Stimulated activated CD8-positive, alpha-beta memory T cell treated with anti-CD3 and anti-CD28 coated beads, Interleukin-4, amount 100 ng/mL, for 48 hours (primary cell): ENCODE measurements at regions not wholly inside any gene's neighbourhood (a gene's known extent, or its start where the extent isn't known, plus 50 kb on each side); places are given as distances from the start of the nearest gene placed in this dataset.

ENCODE experiments used
- DNase-seq: peaks from one replicate; pipeline ENCODE4 v3.0.0-alpha.2; 2020

DNA sequence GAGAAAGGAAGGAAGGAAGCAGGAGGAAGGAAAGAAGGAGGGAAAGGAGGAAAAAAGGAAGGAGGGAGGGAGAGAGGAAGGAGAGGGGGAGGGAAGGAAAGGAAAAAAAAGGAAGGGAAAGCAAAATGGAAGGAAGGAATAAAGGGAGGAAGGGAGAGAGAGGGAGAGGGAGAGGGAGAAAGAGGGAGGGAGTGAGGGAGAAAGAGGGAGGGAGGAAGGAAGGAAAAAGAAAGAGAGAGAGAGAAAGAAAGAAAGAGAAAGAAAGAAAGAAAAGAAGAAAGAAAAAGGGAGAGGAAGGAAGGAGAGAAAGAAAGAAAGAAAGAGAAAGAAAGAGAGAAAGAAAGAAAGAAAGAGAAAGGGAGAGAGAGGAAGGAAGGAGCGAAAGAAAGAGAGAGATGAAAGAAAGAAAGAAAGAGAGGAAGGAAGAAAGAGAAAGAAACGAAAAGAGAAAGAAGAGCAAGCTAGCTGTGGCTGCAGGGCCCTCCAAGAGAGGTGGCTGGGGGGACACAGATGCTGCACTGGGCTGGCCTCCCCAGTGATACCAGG, 472.4 kb upstream of the MGMT start:
- no peak for DNase-seq

DNA sequence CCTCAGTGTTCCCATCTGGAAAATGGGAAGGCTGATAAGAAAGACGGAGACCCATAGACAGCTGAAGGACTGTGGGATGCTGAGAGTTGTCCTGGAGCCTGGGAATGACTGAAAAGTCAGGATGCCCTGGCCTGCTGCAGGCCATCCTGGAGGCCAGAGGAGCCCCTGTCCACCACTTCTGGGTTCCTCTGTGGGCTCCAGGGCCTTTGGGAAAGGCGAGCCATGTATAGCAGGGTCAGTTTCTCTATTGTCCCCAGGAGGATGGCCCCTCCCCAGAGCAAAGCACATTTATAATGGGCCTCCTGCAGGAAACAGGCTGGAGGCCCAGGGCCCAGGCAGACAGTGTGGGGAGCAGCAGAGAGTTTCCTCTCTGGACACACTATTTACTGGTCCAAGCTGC, 471.4 kb upstream of the MGMT start:
- no peak for DNase-seq

DNA sequence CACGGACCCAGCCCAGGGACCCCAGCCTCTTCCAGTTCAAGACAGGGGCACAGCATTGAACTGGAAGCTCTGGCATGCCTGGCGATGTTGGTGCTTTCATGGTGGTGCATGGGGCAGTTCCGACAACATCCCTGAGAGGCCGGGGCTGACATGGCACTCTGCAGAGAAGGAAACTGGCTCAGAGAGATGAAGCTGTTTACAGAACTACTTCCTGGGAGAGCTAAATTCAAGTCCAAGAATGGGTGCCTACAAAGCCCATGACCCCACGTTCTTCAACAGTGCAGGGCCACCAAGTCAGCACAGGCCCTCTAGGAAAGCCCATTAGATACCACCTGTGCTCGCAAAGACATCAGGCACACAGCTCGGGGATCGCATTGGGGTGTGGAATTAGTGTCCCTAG, 470.9 kb upstream of the MGMT start:
- no peak for DNase-seq

DNA sequence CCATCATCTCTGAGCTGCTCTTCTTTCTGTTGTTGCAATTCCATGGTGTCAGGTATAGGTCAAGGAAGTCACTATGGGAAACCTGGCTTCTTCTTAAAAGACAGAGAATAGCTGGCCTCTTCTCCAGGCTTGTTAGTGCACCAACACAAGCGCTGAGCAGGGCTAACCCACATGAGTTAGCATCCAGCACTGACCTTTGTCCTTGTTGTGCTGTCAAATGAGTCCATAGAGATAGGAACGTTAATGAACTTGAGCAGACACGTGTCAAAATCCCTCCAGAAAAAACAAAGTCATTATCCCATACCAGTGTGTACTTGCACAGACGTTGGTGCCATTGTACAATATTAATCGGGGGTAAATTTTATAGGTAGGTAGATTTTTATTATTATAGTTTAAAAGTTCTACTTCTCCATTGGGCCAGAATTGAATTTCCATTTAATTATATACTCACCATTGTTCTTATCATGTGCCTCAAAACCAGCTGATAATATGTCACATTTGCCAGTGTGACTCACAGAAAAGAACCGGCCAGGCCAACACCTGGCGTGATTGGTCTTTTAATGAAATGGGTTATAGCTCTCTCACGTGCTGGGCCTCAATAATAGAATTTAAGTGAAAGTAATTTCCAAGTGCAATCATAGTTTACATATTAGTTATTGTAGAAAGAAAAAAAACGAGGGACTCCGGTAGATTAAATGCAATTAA, 468.8 kb upstream of the MGMT start:
- no peak for DNase-seq

DNA sequence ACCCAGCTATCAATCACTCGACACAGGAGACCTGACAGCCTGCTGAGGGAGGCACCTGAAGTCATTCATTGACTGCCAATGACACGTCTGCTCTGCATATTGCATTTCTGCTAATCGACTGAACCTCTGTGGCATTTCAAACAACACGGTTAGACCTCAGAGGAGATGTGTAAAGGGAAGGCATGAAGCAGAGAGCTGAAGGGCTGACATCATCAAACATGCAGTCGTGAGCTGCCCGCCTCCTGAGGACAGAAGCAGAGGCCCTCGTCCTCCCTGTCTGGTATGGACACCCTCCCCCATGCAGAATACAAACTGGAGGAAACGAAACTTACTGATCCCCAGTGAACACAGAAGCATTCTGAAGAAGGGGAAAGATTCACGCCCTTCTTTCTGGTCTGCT, 462.6 kb upstream of the MGMT start:
- no peak for DNase-seq

DNA sequence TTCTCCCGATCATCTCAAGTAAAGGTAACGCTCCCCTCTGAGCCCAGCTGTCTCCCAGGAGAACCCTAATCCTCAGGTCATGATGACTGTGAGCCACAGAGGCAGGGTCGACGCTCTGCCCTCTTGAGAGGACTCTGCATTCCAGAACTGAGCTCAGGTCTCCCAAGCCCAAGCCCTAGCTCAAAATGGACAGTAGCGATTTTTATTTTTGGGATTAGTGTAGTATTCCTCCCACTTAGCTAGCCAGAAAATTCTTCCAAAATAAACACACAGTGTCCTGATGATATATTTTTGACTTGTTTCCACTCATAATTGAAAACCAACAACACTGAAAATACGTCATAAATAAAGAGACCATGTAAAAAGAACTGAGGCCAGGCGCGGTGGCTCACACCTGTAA, 462.0 kb upstream of the MGMT start:
- no peak for DNase-seq

DNA sequence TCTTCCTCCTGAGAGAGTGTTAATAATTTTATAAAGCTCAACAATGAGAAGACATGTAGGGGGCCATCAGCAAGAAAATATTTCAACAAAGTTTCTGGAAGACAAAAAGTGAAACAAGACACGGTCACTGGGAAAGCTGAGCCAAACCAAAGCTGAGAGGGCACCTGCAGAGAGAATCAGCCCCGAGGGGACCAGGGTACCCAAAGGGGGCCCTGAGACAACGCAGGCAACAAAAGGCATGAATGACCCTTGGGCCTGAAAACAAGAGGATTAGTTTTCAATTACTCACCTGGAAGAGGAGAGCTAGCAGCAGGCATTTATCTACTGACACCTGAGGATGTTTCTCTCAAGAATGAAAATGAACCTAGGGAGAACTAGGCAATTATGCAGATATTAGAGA, 461.2 kb upstream of the MGMT start:
- DNase-seq: no peak

DNA sequence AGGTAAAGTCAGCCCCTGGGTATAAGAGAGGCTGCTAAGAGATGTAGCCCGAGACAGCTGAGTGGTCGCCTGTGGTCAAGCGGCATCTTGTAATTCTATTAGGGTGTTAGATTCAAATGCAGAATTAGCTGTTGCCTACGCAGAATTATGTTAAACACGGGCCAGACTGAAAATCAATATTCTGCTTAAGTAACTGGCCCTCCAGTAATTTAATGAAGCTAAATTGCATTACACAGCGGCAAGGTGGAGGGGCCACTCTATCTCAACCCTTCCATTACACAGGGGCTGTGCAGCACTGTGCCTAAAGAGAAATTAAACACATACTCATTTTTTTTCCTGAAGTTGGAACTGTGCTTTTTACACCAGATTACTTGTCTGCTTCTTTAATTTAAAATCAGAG, 448.5 kb upstream of the MGMT start:
- no peak for DNase-seq

DNA sequence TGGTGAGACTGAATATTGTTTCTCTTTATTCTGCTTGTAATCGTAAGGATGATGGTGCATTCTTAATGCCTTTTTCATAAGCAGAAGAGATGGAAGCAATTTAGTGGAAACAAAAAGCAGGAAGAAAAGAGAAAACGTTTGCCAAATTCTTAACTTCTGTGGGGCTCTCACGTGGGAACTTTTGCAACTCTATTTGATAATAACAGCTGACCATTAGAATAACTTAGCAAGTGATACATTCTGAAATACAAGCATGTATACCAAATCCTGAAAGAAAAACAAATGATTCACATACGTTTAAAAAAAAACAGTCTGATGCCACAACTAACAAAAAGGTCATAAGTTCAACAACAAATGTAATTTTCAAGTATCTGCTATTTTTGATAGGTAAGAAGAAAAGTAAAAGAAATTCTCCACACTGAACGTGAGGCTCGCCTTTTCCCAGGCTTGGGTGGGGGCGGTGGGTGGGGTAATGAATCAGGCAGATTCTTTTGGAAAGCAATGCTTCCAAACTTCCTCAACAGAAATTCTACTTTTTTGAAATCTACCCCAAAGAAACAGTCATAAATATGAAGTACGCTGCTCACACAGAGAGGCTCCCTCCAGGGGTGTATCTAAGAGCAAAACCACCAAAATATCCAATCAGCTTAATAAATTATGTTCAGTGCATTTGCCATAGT, 446.2 kb upstream of the MGMT start:
- no peak for DNase-seq

DNA sequence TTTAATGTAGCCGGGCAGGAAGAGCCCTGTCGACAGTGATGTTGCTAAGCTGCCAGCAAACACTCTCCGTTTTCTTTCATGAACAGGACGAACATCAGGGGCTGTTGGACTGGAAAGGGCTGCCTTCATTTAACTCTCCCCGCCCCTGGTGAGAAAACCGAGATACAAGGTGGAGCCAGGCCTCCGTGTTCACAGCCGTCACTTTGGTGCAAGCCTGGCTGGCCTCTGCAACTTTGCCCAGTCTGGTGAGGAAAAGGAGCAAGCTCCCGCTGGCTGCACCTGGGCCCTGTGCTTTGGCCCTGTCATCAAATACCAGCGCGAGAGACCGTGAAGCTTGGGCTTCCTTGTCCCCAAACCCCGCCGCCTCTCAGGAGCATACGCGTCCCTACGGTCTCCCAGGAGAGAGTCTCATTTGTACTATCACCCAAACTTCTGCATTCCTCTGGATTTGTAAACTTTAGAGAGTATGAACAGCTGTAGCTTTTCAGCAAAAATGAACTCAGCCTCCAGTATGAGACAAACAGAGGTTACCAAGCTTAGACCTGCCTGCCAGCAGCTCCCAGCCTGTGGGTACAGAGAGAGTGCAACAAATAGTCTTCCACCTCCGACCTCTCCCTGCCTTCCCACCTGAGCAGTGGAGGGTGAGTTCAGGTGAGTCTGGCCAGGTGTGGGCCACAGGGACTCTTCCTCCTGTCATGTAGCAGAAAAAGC, 445.3 kb upstream of the MGMT start:
- DNase-seq: no peak

DNA sequence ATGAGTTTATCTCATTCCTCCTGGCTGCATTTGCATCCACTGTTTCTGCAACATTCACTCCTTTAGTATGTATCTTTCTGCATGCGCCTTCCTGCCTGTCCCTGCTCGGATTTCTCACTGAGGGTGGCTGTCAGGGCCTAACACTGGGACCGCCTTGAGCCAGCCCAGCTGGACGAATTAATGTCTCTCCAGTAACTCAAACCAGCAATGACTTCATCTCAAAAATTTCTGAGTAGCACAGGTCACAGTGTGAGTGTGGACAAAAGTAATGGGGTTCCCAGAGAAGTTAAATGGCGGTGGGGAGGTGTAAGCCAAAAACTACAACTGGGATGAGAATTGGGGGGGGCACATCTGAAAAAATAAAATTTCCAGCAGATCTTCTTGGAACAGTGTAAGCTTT, 444.0 kb upstream of the MGMT start:
- no peak for DNase-seq

DNA sequence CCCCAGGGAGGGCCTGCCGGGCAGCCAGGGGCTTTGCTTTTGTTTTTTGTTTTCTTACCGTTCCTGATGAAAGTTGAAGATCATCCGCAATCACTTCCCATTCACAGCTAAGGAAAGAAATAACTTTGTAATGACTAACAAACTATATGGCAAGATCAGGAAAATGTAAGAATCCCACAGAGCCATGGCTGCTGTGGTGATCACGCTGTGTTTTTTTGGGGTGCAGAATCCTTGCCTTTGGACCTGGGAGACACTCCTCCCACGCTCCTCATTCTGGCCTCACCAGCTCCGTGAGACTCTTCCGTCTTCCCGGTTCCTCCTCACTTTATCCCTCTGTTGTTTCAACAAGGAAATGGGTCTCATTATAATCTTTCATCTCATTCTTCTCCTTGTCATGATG, 443.0 kb upstream of the MGMT start:
- no peak for DNase-seq

DNA sequence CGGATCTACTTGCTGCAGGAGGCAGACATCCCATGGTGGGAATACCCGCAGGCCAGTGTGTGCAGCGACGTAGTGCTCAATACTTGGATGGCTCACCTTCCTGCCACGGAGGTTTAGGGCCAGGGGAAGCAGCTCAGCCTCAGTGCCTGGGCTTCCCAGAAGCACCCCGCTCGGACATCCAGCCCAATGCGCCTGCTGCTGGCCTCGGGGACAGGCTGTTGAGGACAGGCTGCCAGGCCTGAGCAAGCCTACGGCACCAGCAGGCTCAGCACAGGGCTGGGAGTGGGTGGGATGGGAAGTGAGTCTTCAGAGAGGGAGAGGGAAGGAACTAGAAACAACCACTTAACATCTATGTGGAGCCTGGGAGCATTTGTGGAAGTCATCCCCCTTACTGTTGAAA, 441.3 kb upstream of the MGMT start:
- no peak for DNase-seq

DNA sequence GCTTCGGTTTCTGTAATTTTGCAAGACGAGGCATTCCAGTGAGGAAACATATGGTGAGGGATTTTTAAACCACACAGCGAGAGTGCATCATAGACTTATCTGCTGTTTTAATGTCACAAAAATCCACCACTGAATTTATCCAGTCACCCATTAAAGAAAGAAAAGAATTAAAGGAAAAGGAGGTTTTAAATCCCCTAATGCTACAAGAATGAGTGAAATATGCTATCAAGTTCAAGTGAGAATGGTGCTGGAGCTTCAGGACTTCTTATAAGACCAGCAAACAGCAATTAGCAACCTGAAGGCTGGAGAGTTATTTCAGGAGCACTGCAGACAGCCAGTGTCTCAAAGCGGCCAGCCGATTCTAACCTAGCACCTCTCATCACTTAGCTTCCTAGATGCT, 439.1 kb upstream of the MGMT start:
- no peak for DNase-seq

DNA sequence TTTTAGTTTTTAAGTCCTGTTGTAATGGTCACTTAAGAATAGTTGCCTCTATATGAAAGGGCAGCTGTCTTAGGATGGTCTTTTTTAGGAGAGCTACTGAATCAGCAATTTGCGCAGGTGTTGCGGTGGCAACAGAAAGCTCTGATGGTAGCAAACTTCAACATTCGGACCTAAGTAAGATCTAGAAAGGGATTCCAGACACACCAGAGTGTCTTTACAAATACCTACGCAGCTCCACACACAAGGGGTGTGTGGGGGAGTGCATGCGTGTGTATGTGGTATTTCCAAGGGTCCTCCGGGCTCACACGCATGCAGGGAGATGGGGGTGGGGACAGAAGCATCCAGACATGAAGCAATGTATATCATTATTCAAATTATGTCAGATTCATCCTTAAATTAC, 438.6 kb upstream of the MGMT start:
- DNase-seq: no peak

DNA sequence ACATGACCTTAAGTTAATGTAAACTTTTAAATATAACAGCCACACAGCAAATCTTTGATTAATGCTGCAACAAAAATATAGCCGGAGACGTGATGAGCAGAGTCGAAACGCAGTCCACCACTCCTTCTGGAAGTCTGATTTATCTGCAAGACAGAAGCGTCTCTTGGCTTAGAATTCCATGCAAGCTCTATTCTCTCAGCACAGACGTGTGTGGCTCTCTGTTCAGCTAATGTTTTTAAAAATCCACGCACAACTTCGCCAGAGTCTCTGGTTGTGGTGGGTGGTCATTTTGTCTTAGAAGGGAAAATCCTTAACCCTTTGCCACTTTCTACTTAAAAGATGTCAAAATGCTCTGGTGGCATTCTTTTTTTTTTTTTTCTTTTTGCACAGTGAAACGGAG, 438.0 kb upstream of the MGMT start:
- no peak for DNase-seq

DNA sequence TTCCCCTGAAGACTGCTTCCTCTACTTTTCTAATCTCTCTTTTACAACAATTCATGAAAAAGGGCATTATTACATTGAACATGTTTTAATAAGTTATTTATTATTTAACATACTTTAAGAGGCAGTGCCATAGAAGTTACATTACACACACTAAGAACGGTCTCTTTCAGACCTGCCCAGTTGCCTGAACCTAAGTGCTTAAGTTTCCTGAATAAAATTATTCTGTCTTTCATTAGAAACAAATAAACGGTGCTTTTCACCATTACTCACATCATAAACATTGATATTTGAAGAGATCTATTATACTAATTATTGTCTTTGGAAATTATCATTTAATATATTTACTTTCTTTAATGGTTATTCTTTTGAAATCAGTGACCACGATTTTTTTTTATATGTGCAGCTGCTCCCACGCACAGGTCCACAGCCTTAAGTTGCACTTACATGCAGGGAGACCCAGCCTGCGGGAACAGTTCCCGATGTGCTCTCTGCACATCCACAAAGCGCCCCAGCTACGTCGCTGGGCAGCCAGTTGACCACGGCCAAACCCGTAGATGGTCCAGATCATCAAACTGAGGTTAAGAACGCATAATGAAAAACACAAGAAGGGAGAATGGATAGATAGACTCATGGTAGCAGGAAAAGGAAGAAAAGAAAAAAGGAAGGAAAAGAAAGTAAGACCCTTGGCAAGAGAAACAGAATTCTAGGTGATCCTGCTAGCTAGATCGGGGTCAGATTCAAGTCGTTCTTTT, 437.0 kb upstream of the MGMT start:
- no peak for DNase-seq

DNA sequence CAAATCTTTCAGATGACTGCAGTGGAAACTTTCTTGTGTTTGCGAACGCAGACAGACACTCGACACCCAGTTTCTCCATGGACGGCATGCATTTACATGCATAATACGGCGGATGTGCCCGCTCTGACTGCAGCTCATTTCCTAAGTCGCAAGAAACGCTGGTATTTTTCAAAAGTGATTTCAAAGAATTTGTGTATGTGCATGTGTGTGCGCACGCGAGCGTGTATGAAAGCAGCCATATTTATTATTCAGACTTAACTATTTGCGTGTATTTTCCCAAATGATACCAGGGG, 436.5 kb upstream of the MGMT start:
- no peak for DNase-seq

DNA sequence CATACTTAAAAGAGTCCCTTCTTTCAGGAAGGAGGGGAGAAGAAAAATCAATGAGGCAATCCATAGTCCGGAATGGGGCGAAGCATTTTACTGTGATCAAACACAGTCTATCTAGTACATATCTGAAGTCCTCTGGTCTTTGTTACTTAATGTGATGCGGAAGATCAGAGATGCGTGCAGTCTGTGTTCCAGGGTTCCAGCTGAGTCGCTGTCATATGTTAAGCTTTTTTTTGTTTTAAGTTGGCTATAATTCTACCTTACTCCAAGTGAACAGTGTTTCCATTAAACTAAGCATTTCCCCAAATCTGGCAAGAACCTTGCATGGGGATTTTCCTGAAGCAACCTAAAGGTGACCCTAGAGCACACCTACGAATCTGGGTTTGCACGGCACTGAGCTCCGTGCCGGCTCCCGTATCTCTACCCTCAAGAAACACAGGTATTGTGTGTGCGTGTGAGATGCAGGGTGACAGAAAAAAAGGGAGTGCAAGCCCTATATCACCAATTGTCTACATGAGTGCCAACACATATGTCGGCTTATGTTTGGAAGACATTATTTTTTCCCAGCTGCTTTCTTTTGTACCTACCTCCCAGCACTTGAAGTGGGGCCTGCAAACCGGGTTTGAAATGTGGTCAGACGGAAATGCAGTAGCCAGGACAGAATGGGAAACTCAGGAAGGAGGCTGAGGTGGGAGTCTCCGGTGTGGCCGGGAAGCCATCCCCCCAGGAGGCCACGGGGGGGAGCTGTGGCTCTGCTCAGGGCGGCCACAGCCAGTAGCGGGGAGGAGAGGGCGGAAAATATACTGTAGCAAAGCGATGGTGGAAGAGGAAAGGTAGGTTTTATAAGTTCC, 435.8 kb upstream of the MGMT start:
- DNase-seq: peak; percentile 73

DNA sequence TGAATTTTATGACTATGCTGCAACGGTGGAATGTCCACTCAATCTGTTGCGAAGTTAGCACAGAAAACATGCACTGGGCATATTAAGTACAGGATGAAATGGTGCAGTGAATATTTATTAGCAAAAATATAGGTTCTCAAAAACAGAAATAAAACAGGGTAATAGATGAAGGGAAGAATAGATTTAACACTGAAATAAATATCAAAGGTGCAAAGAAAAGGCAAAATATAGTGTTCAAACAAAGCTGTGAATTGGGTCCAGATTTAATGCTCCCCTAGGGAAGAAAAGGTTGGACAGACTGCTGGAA, 435.2 kb upstream of the MGMT start:
- no peak for DNase-seq

DNA sequence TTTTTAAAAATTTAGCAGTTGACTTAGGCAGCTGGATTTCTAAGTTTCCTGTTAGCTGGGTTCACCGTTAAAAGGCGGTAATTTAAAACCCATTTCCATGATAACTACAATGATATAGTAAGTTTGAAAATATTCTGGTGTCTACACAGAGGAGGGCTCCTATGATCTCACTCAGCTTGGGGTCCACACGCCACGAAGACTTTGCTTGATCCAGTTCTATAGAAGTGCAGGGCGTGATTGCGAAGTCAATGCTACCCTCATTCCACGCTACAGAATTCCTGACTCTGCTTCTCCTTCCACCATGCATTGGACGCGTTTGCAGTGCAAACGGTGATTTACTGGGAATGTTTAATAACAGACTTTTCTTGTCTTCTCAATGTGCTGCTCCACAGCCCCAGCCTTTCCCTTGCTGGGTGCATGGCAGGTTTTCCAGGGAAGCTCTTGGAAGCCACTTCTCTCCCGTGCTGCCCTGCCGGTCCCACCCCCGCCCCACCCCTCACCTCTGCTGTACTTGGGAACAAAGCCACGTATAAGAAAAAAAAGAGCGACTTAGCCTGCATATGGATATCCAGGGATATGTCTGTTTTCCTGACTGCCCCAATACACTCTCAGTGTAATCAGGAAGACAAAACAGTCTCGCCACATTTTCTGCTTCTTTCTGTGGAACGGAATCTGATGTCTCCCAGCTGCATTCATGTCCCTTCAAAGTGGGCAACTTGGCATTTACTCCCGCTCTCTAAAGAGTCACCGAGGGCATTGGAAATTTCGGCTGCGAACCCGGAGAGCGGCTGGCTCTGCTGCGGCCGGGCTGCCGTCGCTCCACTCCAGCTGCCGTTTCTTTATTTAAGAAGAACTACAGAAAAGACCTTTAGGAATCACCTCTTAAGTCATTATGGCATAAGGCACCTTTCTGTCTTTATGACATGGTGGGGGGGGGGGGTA, 434.4 kb upstream of the MGMT start:
- DNase-seq: no peak

DNA sequence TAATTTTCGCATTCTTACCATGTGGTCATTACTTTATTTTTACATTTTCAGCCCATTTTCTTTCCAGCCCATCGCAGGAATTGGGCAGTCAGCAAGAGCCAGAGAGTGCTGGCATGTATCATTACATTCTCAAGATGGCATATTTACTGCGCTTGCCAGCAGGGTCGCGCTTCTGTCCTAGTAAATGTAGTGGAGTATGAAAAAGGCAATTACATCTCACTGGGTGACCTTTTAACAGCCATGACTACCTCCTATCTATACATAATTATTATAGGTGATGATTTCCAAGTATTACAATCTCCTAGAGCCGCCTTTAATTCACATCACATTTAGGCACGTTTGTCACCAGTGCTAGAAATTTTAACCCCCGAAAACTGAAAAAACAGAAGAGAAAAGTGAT, 433.7 kb upstream of the MGMT start:
- no peak for DNase-seq
